IMR-90 (cell line): ENCODE measurements at regions not wholly inside any gene's neighbourhood (a gene's known extent, or its start where the extent isn't known, plus 50 kb on each side); places are given as distances from the start of the nearest gene placed in this dataset.

Experiments
- ATAC-seq: fragments of 200-7000 bp; cut with Tn5 transposase; 2 replicates; pipeline ENCODE4 v1.9.1; 2020; ENCODE audit warnings: low read depth, mild to moderate bottlenecking, moderate library complexity
- BruUV-seq: library from RNA; stranded (reverse); fragments of 400-500 nt; replicated peaks from 2 replicates; lab custom pipeline; 2021; lab: Mats Ljungman, UMichigan
- CTCF ChIA-PET: fragments of 300-600 bp; formaldehyde crosslinking; extraction: SDS; loops from one replicate; lab custom pipeline; 2021; ENCODE audit warnings: antibody characterized with exemption; lab: Yijun Ruan, JAX
- POLR2A ChIA-PET: fragments of 300-600 bp; sonication (Branson Sonifier 250); formaldehyde crosslinking; loops from one replicate; lab custom pipeline; 2022; ENCODE audit warnings: antibody characterized with exemption; ENCODE audit not compliant: unreplicated experiment; lab: Charles Lee
- DNase-seq: peaks from one replicate; pipeline ENCODE4 v3.0.0; 2013
- H2AFZ ChIP-seq: replicated peaks from 2 replicates; pipeline ENCODE3; 2013; ENCODE audit warnings: low read length, mild to moderate bottlenecking; ENCODE audit not compliant: poor library complexity
- H2AK5ac ChIP-seq: 2 replicates; pipeline ENCODE4 v1.6.1; 2013; ENCODE audit warnings: low read depth, low read length, inconsistent platforms
- H2AK9ac ChIP-seq: replicated peaks from 2 replicates; pipeline ENCODE3; 2013; ENCODE audit warnings: mild to moderate bottlenecking, low read depth, low read length, moderate library complexity; ENCODE audit not compliant: poor library complexity
- H2BK120ac ChIP-seq: 2 replicates; pipeline ENCODE4 v1.6.1; 2013; ENCODE audit warnings: low read depth, low read length, inconsistent platforms
- H2BK15ac ChIP-seq: 3 replicates; pipeline ENCODE4 v1.6.1; 2013; ENCODE audit warnings: low read depth, low read length, inconsistent platforms
- H2BK20ac ChIP-seq: 2 replicates; pipeline ENCODE4 v1.6.1; 2013; ENCODE audit warnings: low read depth, mild to moderate bottlenecking, inconsistent platforms, low read length, moderate library complexity
- H2BK5ac ChIP-seq: 2 replicates; pipeline ENCODE4 v1.6.1; 2013; ENCODE audit warnings: mild to moderate bottlenecking, low read depth, low read length, inconsistent platforms; ENCODE audit not compliant: poor library complexity, severe bottlenecking
- H3K14ac ChIP-seq: replicated peaks from 2 replicates; pipeline ENCODE4 v1.6.1; 2013; ENCODE audit warnings: low read depth, low read length, inconsistent platforms
- H3K18ac ChIP-seq: 2 replicates; pipeline ENCODE4 v1.6.1; 2013; ENCODE audit warnings: low read depth, low read length, control low read depth
- H3K23ac ChIP-seq: 2 replicates; pipeline ENCODE4 v1.6.1; 2013; ENCODE audit warnings: low read depth, low read length, inconsistent platforms
- H3K27ac ChIP-seq: 2 replicates; pipeline ENCODE4 v1.5.1; 2013; ENCODE audit warnings: mild to moderate bottlenecking, control low read depth, low read length; ENCODE audit not compliant: insufficient read depth
- H3K27me3 ChIP-seq: 2 replicates; pipeline ENCODE4 v1.6.1; 2013; ENCODE audit warnings: low read length; ENCODE audit not compliant: control insufficient read depth, insufficient read depth
- H3K36me3 ChIP-seq: 2 replicates; pipeline ENCODE4 v1.6.1; 2013; ENCODE audit warnings: low read length, mixed read lengths; ENCODE audit not compliant: control insufficient read depth, insufficient read depth
- H3K4ac ChIP-seq: 2 replicates; pipeline ENCODE4 v1.6.1; 2013; ENCODE audit warnings: low read depth, low read length, inconsistent platforms
- H3K4me1 ChIP-seq: 2 replicates; pipeline ENCODE4 v1.6.1; 2013; ENCODE audit warnings: low read length, mixed read lengths; ENCODE audit not compliant: control insufficient read depth, insufficient read depth
- H3K4me2 ChIP-seq: 2 replicates; pipeline ENCODE4 v1.6.1; 2013; ENCODE audit warnings: low read depth, mild to moderate bottlenecking, control low read depth, low read length, moderate library complexity
- H3K4me3 ChIP-seq: 2 replicates; pipeline ENCODE4 v1.5.1; 2013; ENCODE audit warnings: low read depth, mild to moderate bottlenecking, control low read depth, low read length, moderate library complexity; ENCODE audit not compliant: insufficient read depth
- H3K56ac ChIP-seq: 2 replicates; pipeline ENCODE4 v1.6.1; 2013; ENCODE audit warnings: low read length, inconsistent platforms; ENCODE audit not compliant: insufficient read depth; ENCODE audit errors: extremely low read depth
- H3K79me1 ChIP-seq, 2 experiments: 2 replicates each; pipeline ENCODE4 v1.6.1; 2013; ENCODE audit warnings: low read length in 2 of 2, inconsistent platforms in 1 of 2, low read depth in 1 of 2
- H3K9ac ChIP-seq: 2 replicates; pipeline ENCODE4 v1.6.1; 2013; ENCODE audit warnings: low read depth, low read length, control low read depth
- H3K9me1 ChIP-seq: 2 replicates; pipeline ENCODE4 v1.6.1; 2013; ENCODE audit warnings: low read length, inconsistent platforms; ENCODE audit not compliant: insufficient read depth
- H3K9me3 ChIP-seq: 2 replicates; pipeline ENCODE4 v1.6.1; 2013; ENCODE audit warnings: low read length; ENCODE audit not compliant: control insufficient read depth, insufficient read depth
- H4K20me1 ChIP-seq: 2 replicates; pipeline ENCODE4 v1.6.1; 2013; ENCODE audit warnings: low read length, inconsistent platforms; ENCODE audit not compliant: insufficient read depth
- H4K5ac ChIP-seq: 2 replicates; pipeline ENCODE4 v1.6.1; 2013; ENCODE audit warnings: mild to moderate bottlenecking, low read depth, low read length, control low read depth
- H4K8ac ChIP-seq, 2 experiments: 2 replicates each; pipeline ENCODE4 v1.6.1; 2013; ENCODE audit warnings: low read depth in 2 of 2, low read length in 2 of 2, control low read depth in 1 of 2, inconsistent platforms in 1 of 2
- H4K91ac ChIP-seq: 2 replicates; pipeline ENCODE4 v1.6.1; 2013; ENCODE audit warnings: low read depth, low read length, inconsistent platforms; ENCODE audit not compliant: insufficient read depth
- BHLHE40 ChIP-seq: fragments of 150-350 bp; IDR thresholded peaks from 2 replicates; pipeline ENCODE4 v1.6.1; 2016; ENCODE audit warnings: mild to moderate bottlenecking, low read depth, low read length
- CEBPB ChIP-seq: IDR thresholded peaks from 2 replicates; pipeline ENCODE4 v1.6.1; 2012; ENCODE audit warnings: low read depth, low read length, improper control_type of control experiment
- CHD1 ChIP-seq: IDR thresholded peaks from 2 replicates; pipeline ENCODE4 v1.6.1; 2012; ENCODE audit warnings: low read depth, low read length, improper control_type of control experiment
- FOS ChIP-seq: fragments of 150-350 bp; IDR thresholded peaks from 2 replicates; pipeline ENCODE4 v1.6.1; 2016; ENCODE audit warnings: low read depth, low read length
- MAFK ChIP-seq: IDR thresholded peaks from 2 replicates; pipeline ENCODE4 v1.6.1; 2012; ENCODE audit warnings: low read depth, low read length, improper control_type of control experiment
- MAZ ChIP-seq: IDR thresholded peaks from 2 replicates; pipeline ENCODE4 v1.6.1; 2012; ENCODE audit warnings: low read depth, mild to moderate bottlenecking, low read length, improper control_type of control experiment, moderate library complexity, borderline replicate concordance
- MXI1 ChIP-seq: IDR thresholded peaks from 2 replicates; pipeline ENCODE4 v1.6.1; 2012; ENCODE audit warnings: low read depth, mild to moderate bottlenecking, low read length, moderate library complexity, borderline replicate concordance
- POLR2A ChIP-seq: IDR thresholded peaks from 2 replicates; pipeline ENCODE4 v1.6.1; 2012; ENCODE audit warnings: mild to moderate bottlenecking, low read depth, low read length
- RAD21 ChIP-seq: IDR thresholded peaks from 2 replicates; pipeline ENCODE4 v1.6.1; 2012; ENCODE audit warnings: low read length, improper control_type of control experiment
- RFX5 ChIP-seq: IDR thresholded peaks from 2 replicates; pipeline ENCODE4 v1.8.0; 2012; ENCODE audit warnings: low read depth, mild to moderate bottlenecking, low read length, moderate library complexity
- SMC3 ChIP-seq: fragments of 150-350 bp; IDR thresholded peaks from 2 replicates; pipeline ENCODE4 v1.6.1; 2016; ENCODE audit warnings: low read depth, mild to moderate bottlenecking, antibody characterized with exemption, low read length, moderate library complexity
- WGBS, 2 experiments: methylation state at CpG; one replicate each; pipeline versions ENCODE4 v1.1.5 to v1.1.7; 2013; ENCODE audit warnings: missing lambda C conversion rate in 2 of 2; ENCODE audit not compliant: insufficient read length in 1 of 2; ENCODE audit errors: extremely low coverage in 2 of 2; 5-methylcytosine and 5-hydroxymethylcytosine counted together
- dilution Hi-C: fragments of 300-500 bp; cut with HindIII; formaldehyde crosslinking; loops from one replicate; pipeline ENCODE4 v1.14.3; 2018; ENCODE audit warnings: low sequenced_read_pairs; ENCODE audit not compliant: unreplicated experiment
- in situ Hi-C: fragments of 300-500 bp; cut with MboI; formaldehyde crosslinking; loops from 3 replicates; pipeline ENCODE4 v1.14.3; 2019; ENCODE audit warnings: low sequenced_read_pairs, inconsistent platforms, mixed read lengths
- intact Hi-C: fragments of 100-400 bp; cut with micrococcal nuclease; formaldehyde crosslinking; loops from 2 replicates; pipeline ENCODE4 v1.10.0; 2022
- TF ChIP-seq, protein P1 (sequence below): fragments of 150-350 bp; IDR thresholded peaks from 2 replicates; pipeline ENCODE4 v1.6.1; 2017; ENCODE audit warnings: mild to moderate bottlenecking, antibody characterized with exemption, low read length, low read depth
- TF ChIP-seq, protein P2 (sequence below): fragments of 150-350 bp; IDR thresholded peaks from 2 replicates; pipeline ENCODE4 v1.6.1; 2016; ENCODE audit warnings: low read depth, mild to moderate bottlenecking, low read length, moderate library complexity, borderline replicate concordance
- TF ChIP-seq, protein P3 (sequence below): conservative IDR thresholded peaks from 2 replicates; pipeline ENCODE4 v1.5.1; 2012; ENCODE audit warnings: mild to moderate bottlenecking, low read depth, low read length, improper control_type of control experiment

DNA sequence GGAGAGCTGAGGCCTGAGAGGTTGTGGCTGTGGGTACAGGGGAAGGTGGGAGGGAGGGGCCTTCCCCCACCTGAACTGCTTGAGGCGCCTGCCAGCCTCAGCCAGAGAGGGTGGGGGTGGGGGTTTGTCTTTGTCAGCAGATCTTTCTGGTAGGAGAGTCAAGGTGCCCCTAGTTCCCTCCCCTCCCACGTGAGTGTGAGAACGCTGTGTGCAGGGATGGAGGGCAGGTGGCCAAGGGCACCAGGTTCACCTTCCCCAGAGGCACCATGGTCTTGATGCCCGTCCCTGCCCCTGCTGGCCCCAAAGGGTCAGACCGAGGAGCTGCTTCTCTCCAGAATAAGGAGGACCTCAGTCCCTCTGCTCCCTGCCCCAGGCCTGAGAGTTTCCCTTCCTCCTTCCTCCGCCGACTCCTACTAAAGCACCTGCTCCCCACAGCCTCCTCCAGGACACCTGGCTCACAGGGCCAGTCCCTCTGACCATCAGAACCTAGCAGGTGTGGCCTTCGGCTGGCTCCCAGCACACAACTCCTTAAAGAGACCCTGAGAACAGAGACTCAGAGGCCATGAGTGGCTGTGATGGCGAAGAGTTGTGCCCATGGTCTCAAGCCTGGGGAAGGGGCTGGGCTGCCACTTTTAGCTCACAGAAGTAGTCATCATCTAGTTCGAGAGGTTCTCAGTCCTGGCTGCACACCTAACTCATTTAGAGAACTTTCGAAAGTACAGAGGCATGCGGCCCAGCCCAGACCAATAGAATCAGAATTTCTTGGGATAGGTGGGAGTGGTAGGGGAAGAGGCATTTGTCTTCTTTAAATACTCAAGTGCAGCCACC, 113.2 kb upstream of the LHX1 start:
- Histone ChIP-seq H2BK120ac (no peak overlapping the region), H2AK9ac (no peak overlapping the region), H3K27me3 (peaks cover 31% of the 10 kb centered on the region), H3K4ac (no peak overlapping the region), H3K9ac (no peak overlapping the region), H2AFZ (no peak overlapping the region), H3K4me2 (no peak overlapping the region), H2BK15ac (no peak overlapping the region), H2AK5ac (no peak overlapping the region), H3K18ac (no peak overlapping the region), H3K4me3 (no peak overlapping the region), H4K5ac (no peak overlapping the region), H4K91ac (no peak overlapping the region), H3K23ac (no peak overlapping the region), H3K27ac (no peak overlapping the region), H4K8ac (no peak overlapping the region), H4K20me1 (no peaks in the 10 kb centered on the region), H2BK5ac (no peak overlapping the region), H2BK20ac (no peak overlapping the region), H3K79me1 (no peaks in the 10 kb centered on the region), H3K14ac (no peak overlapping the region), H3K36me3 (no peaks in the 10 kb centered on the region), H3K4me1 (no peaks in the 10 kb centered on the region), H3K56ac (no peak overlapping the region), H3K9me1 (no peaks in the 10 kb centered on the region), H3K9me3 (no peaks in the 10 kb centered on the region)
- TF ChIP-seq CHD1 (no peak), MAFK (no peak), MAZ (no peak), RFX5 (no peak), CEBPB (no peak), MXI1 (no peak), SMC3 (no peak), FOS (no peak), POLR2A (no peak), RAD21 (no peak), BHLHE40 (no peak)
- TF ChIP-seq, protein P1, sequence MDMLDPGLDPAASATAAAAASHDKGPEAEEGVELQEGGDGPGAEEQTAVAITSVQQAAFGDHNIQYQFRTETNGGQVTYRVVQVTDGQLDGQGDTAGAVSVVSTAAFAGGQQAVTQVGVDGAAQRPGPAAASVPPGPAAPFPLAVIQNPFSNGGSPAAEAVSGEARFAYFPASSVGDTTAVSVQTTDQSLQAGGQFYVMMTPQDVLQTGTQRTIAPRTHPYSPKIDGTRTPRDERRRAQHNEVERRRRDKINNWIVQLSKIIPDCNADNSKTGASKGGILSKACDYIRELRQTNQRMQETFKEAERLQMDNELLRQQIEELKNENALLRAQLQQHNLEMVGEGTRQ = no peak
- TF ChIP-seq, protein P2, sequence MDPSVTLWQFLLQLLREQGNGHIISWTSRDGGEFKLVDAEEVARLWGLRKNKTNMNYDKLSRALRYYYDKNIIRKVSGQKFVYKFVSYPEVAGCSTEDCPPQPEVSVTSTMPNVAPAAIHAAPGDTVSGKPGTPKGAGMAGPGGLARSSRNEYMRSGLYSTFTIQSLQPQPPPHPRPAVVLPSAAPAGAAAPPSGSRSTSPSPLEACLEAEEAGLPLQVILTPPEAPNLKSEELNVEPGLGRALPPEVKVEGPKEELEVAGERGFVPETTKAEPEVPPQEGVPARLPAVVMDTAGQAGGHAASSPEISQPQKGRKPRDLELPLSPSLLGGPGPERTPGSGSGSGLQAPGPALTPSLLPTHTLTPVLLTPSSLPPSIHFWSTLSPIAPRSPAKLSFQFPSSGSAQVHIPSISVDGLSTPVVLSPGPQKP = no peak
- TF ChIP-seq, protein P3, sequence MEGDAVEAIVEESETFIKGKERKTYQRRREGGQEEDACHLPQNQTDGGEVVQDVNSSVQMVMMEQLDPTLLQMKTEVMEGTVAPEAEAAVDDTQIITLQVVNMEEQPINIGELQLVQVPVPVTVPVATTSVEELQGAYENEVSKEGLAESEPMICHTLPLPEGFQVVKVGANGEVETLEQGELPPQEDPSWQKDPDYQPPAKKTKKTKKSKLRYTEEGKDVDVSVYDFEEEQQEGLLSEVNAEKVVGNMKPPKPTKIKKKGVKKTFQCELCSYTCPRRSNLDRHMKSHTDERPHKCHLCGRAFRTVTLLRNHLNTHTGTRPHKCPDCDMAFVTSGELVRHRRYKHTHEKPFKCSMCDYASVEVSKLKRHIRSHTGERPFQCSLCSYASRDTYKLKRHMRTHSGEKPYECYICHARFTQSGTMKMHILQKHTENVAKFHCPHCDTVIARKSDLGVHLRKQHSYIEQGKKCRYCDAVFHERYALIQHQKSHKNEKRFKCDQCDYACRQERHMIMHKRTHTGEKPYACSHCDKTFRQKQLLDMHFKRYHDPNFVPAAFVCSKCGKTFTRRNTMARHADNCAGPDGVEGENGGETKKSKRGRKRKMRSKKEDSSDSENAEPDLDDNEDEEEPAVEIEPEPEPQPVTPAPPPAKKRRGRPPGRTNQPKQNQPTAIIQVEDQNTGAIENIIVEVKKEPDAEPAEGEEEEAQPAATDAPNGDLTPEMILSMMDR = no peak
- DNase-seq (no peak), ATAC-seq (no peak)
- CTCF ChIA-PET = no interaction called here
- 30% methylated on average over 3 of the region's 12 CpGs; no CpG with 5 or more reads in 1 of the 2 experiments for WGBS, 2 experiments
- dilution Hi-C loops = no loop called here
- in situ Hi-C loops = no loop called here
- BruUV-seq = no TSS peak
- intact Hi-C loops = no loop called here
- POLR2A ChIA-PET = no interaction called here
